GM23338 (cell line): ENCODE measurements at regions not wholly inside any gene's neighbourhood (a gene's known extent, or its start where the extent isn't known, plus 50 kb on each side); places are given as distances from the start of the nearest gene placed in this dataset.

Source experiments
- ATAC-seq: fragments of 200-7000 bp; cut with Tn5 transposase; 3 replicates; pipeline ENCODE4 v1.9.1; 2020
- DNase-seq: peaks from one replicate; pipeline ENCODE4 v3.0.0-alpha.2; 2015; ENCODE audit warnings: low spot score
- H2AFZ ChIP-seq: fragments of 200-600 bp; sonication (generic); 2 replicates; pipeline ENCODE4 v1.8.0; 2016; ENCODE audit warnings: antibody characterized with exemption, mild to moderate bottlenecking, moderate library complexity
- H3F3A ChIP-seq: fragments of 200-600 bp; sonication (generic); replicated peaks from 2 replicates; pipeline ENCODE4 v1.8.0; 2017; ENCODE audit warnings: antibody characterized with exemption, mixed run types, low read depth
- H3K27ac ChIP-seq: fragments of 200-600 bp; sonication (generic); 2 replicates; pipeline ENCODE4 v1.6.1; 2016; ENCODE audit warnings: low read depth
- H3K27me3 ChIP-seq: fragments of 200-600 bp; sonication (generic); 2 replicates; pipeline ENCODE4 v1.8.0; 2016; ENCODE audit warnings: mild to moderate bottlenecking, mixed run types, moderate library complexity; ENCODE audit not compliant: insufficient read depth
- H3K36me3 ChIP-seq: fragments of 200-600 bp; sonication (generic); 2 replicates; pipeline ENCODE4 v1.8.0; 2016; ENCODE audit warnings: mild to moderate bottlenecking; ENCODE audit not compliant: insufficient read depth
- H3K4me1 ChIP-seq: fragments of 200-600 bp; sonication (generic); 2 replicates; pipeline ENCODE4 v1.8.0; 2016; ENCODE audit warnings: mild to moderate bottlenecking, moderate library complexity; ENCODE audit not compliant: insufficient read depth
- H3K4me2 ChIP-seq: fragments of 200-600 bp; sonication (generic); 2 replicates; pipeline ENCODE4 v1.7.1; 2017; ENCODE audit warnings: mixed run types
- H3K4me3 ChIP-seq: fragments of 200-600 bp; sonication (generic); 2 replicates; pipeline ENCODE4 v1.6.1; 2016; ENCODE audit warnings: mixed run types
- H3K79me2 ChIP-seq: fragments of 200-600 bp; sonication (generic); replicated peaks from 2 replicates; pipeline ENCODE4 v1.8.0; 2017; ENCODE audit warnings: mild to moderate bottlenecking; ENCODE audit not compliant: insufficient read depth
- H3K9me2 ChIP-seq: fragments of 200-600 bp; sonication (generic); 2 replicates; pipeline ENCODE4 v1.8.0; 2017; ENCODE audit not compliant: insufficient read depth
- H4K20me1 ChIP-seq: fragments of 200-600 bp; sonication (generic); replicated peaks from 2 replicates; pipeline ENCODE4 v1.8.0; 2017; ENCODE audit warnings: mild to moderate bottlenecking; ENCODE audit not compliant: insufficient read depth
- H3K27ac Mint-ChIP-seq: 2 replicates; pipeline ENCODE4 v1.8.0; 2020; ENCODE audit warnings: inconsistent platforms, mild to moderate bottlenecking, moderate library complexity, mixed read lengths
- H3K27me3 Mint-ChIP-seq: 3 replicates; pipeline ENCODE4 v1.8.0; 2022; ENCODE audit warnings: low read depth, mild to moderate bottlenecking, moderate library complexity, mixed read lengths, inconsistent platforms; ENCODE audit not compliant: insufficient read depth, poor library complexity
- H3K36me3 Mint-ChIP-seq: 3 replicates; pipeline ENCODE4 v1.8.0; 2021; ENCODE audit warnings: low read depth, mild to moderate bottlenecking, inconsistent platforms, moderate library complexity, mixed read lengths
- H3K4me1 Mint-ChIP-seq: 3 replicates; pipeline ENCODE4 v1.8.0; 2020; ENCODE audit warnings: mild to moderate bottlenecking, inconsistent platforms, mixed read lengths
- H3K4me3 Mint-ChIP-seq: 3 replicates; pipeline ENCODE4 v1.8.0; 2021; ENCODE audit warnings: moderate library complexity, mild to moderate bottlenecking, inconsistent platforms, mixed read lengths
- H3K9me3 Mint-ChIP-seq: 3 replicates; pipeline ENCODE4 v1.8.0; 2020; ENCODE audit warnings: moderate library complexity, mild to moderate bottlenecking, inconsistent platforms, mixed read lengths
- CREB1 ChIP-seq: fragments of 250-450 bp; sonication (Bioruptor Pico); IDR thresholded peaks from 2 replicates; pipeline ENCODE4 v1.5.0; 2020; ENCODE audit warnings: low read depth, mild to moderate bottlenecking, moderate library complexity
- CTCF ChIP-seq, 2 experiments: fragments of 200-600 bp in 1 of 2; sonication (generic) in 1 of 2; conservative IDR thresholded peaks; 2 replicates each; pipeline versions ENCODE4 v1.5.1 to v1.6.1; 2016 to 2017; ENCODE audit warnings: antibody characterized with exemption in 2 of 2, low read depth in 2 of 2, mild to moderate bottlenecking in 2 of 2, moderate library complexity in 1 of 2
- ETS1 ChIP-seq: IDR thresholded peaks from 2 replicates; pipeline ENCODE4 v1.6.1; 2016; ENCODE audit warnings: antibody characterized with exemption
- EZH2 ChIP-seq: fragments of 200-600 bp; sonication (generic); IDR thresholded peaks from one replicate; pipeline ENCODE4 v1.8.0; 2017; ENCODE audit warnings: antibody characterized with exemption, mild to moderate bottlenecking, low read depth; ENCODE audit not compliant: unreplicated experiment
- EZH2phosphoT487 ChIP-seq: fragments of 200-600 bp; sonication (generic); IDR thresholded peaks from one replicate; pipeline ENCODE4 v1.8.1; 2018; ENCODE audit warnings: antibody characterized with exemption; ENCODE audit not compliant: unreplicated experiment
- JUNB ChIP-seq: IDR thresholded peaks from one replicate; pipeline ENCODE4 v1.6.1; 2016; ENCODE audit warnings: antibody characterized with exemption; ENCODE audit not compliant: unreplicated experiment
- NANOG ChIP-seq: IDR thresholded peaks from 2 replicates; pipeline ENCODE4 v1.6.1; 2016; ENCODE audit warnings: antibody characterized with exemption, borderline replicate concordance
- POLR2AphosphoS5 ChIP-seq: IDR thresholded peaks from 2 replicates; pipeline ENCODE4 v1.6.1; 2016; ENCODE audit warnings: antibody characterized with exemption, low read depth
- REST ChIP-seq: IDR thresholded peaks from one replicate; pipeline ENCODE4 v1.6.1; 2018; ENCODE audit warnings: antibody characterized with exemption; ENCODE audit not compliant: unreplicated experiment
- STAT1 ChIP-seq: IDR thresholded peaks from one replicate; pipeline ENCODE4 v1.6.1; 2016; ENCODE audit warnings: antibody characterized with exemption; ENCODE audit not compliant: unreplicated experiment
- ZNF114 ChIP-seq: fragments of 250-450 bp; sonication (Bioruptor Pico); IDR thresholded peaks from 2 replicates; pipeline ENCODE4 v1.5.0; 2020; ENCODE audit warnings: mild to moderate bottlenecking, moderate library complexity
- ZNF331 ChIP-seq: fragments of 250-450 bp; sonication (Bioruptor Pico); IDR thresholded peaks from 2 replicates; pipeline ENCODE4 v1.5.0; 2020; ENCODE audit warnings: low read depth, mild to moderate bottlenecking, moderate library complexity
- ZNF462 ChIP-seq: fragments of 250-450 bp; sonication (Bioruptor Pico); IDR thresholded peaks from 2 replicates; pipeline ENCODE4 v1.5.0; 2020; ENCODE audit warnings: mild to moderate bottlenecking, moderate library complexity

- TF ChIP-seq STAT1, result no peak
- TF ChIP-seq ETS1, result no peak
- TF ChIP-seq ZNF331 (CRISPR knock-in tag), result no peak
- TF ChIP-seq NANOG, result no peak
- no peak for TF ChIP-seq REST
- TF ChIP-seq CREB1 (CRISPR knock-in tag), result no peak
- no peak for TF ChIP-seq ZNF114
- TF ChIP-seq EZH2, result no peak
- no peak for TF ChIP-seq CTCF (conservative IDR thresholded peaks at IDR 0.05; ENCODE audit: low read depth in 2 of 2)
- TF ChIP-seq POLR2AphosphoS5, result no peak
- TF ChIP-seq ZNF462 (CRISPR knock-in tag), result no peak
- no peak for TF ChIP-seq JUNB
- TF ChIP-seq EZH2phosphoT487, result no peak
- H3K9me2 ChIP-seq, result peaks cover 3% of the 10 kb centered on the region; the same call in 1 of the 2 replicates
- no peak overlapping the region for H3K27ac ChIP-seq
- no peak for DNase-seq
- H4K20me1 ChIP-seq, result no peaks in the 10 kb centered on the region
- ATAC-seq, result no peak
- H3K4me2 ChIP-seq, result no peak overlapping the region
- H3F3A ChIP-seq, result no peaks in the 10 kb centered on the region
- H3K27ac Mint-ChIP-seq, result no peak overlapping the region
- no peak overlapping the region for H3K4me3 Mint-ChIP-seq
- no peaks in the 10 kb centered on the region for H3K36me3 Mint-ChIP-seq
- no peaks in the 10 kb centered on the region for H3K36me3 ChIP-seq
- H3K4me1 Mint-ChIP-seq, result peaks cover 9% of the 10 kb centered on the region; the same call in 2 of the 3 replicates
- H3K4me1 ChIP-seq, result no peaks in the 10 kb centered on the region
- H3K27me3 Mint-ChIP-seq, result no peaks in the 10 kb centered on the region
- H3K27me3 ChIP-seq, result no peaks in the 10 kb centered on the region
- H3K79me2 ChIP-seq, result no peaks in the 10 kb centered on the region
- no peak overlapping the region for H2AFZ ChIP-seq
- no peak overlapping the region for H3K4me3 ChIP-seq
- no peaks in the 10 kb centered on the region for H3K9me3 Mint-ChIP-seq
Measured at GRCh38 chr10:118503192-118503591, 92.3 kb downstream of the PRLHR start.
